ENCODE measurements at regions not wholly inside any gene's neighbourhood (a gene's known extent, or its start where the extent isn't known, plus 50 kb on each side); places are given as distances from the start of the nearest gene placed in this dataset.

DNA sequence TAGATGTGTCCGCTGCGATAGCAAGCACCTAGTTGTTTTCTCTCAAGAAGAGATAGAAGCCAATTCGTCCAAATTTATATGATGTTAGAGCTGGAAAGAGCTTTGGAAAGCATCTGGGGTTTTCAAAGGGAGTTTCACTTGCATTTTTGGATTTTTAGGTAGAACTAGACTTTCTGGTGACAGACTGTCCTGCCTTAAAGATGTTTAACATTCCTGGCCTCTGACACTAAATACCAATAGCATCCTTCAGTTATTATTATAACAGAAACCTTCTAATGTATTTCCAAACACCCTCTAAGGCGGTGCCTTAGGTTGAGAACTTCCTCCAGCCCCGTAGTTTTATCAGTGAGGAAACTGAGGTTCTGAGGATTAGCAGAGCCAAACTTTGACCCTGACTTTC, 305.3 kb downstream of the SATB1 start:
- H3K4me1 ChIP-seq: no peaks in the 10 kb centered on the region
- 66 to 70% methylated on average over 5 of the region's 5 CpGs for WGBS, 2 donors
- ATAC-seq (no peak), DNase-seq (no peak)
- intact Hi-C loops (cut with DNase I): no loop called here
- no peaks in the 10 kb centered on the region for H3K9me3 ChIP-seq
- H3K4me3 ChIP-seq: no peak overlapping the region
- no peaks in the 10 kb centered on the region for H3K36me3 ChIP-seq (replicated peaks in 1 of 2; ENCODE audit: insufficient read depth in 1 of 2, low read depth in 2 of 2)
- TF ChIP-seq, protein P1, sequence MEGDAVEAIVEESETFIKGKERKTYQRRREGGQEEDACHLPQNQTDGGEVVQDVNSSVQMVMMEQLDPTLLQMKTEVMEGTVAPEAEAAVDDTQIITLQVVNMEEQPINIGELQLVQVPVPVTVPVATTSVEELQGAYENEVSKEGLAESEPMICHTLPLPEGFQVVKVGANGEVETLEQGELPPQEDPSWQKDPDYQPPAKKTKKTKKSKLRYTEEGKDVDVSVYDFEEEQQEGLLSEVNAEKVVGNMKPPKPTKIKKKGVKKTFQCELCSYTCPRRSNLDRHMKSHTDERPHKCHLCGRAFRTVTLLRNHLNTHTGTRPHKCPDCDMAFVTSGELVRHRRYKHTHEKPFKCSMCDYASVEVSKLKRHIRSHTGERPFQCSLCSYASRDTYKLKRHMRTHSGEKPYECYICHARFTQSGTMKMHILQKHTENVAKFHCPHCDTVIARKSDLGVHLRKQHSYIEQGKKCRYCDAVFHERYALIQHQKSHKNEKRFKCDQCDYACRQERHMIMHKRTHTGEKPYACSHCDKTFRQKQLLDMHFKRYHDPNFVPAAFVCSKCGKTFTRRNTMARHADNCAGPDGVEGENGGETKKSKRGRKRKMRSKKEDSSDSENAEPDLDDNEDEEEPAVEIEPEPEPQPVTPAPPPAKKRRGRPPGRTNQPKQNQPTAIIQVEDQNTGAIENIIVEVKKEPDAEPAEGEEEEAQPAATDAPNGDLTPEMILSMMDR (IDR thresholded peaks at IDR 0.05): no peak
- TF ChIP-seq POLR2A (IDR thresholded peaks at IDR 0.05): no peak
- no peak overlapping the region for H3K27ac ChIP-seq
- no peaks in the 10 kb centered on the region for H3K27me3 ChIP-seq

DNA sequence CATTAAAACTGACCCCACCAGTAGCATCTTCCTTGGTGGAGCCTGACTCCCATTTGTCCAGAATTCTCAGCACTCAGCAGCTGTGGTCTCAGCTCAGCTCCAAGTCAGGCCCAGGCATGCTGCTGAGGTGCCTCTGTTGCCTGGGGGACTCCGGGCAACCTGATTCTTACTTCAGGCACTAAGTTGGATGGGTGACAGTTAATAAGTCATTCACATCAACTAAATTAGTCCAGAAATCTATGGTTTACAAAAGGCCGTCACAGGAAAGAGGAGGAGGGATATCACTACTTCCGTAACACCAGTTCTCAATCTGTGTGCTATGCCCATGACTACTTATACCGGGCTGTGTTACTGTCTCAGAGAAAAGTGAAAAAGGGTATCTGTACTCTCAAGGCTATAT, 310.2 kb downstream of the SATB1 start:
- TF ChIP-seq, protein P1 (IDR thresholded peaks at IDR 0.05): no peak
- no peak for TF ChIP-seq POLR2A (IDR thresholded peaks at IDR 0.05)
- 81 to 95% methylated on average over 4 of the region's 4 CpGs for WGBS, 2 donors
- ATAC-seq (no peak), DNase-seq (no peak)
- Histone ChIP-seq H3K9me3 (no peaks in the 10 kb centered on the region), H3K36me3 (replicated peaks in 1 of 2; ENCODE audit: insufficient read depth in 1 of 2, low read depth in 2 of 2) (no peaks in the 10 kb centered on the region), H3K4me1 (no peaks in the 10 kb centered on the region), H3K27me3 (no peaks in the 10 kb centered on the region), H3K4me3 (no peak overlapping the region), H3K27ac (no peak overlapping the region)
- intact Hi-C loops (cut with DNase I): no loop called here

GRCh38 chr3:18113417-18113816, 311.7 kb downstream of the SATB1 start:
- intact Hi-C loops (cut with DNase I): no loop called here
- 60 to 62% methylated on average over 4 of the region's 4 CpGs for WGBS, 2 donors

DNA sequence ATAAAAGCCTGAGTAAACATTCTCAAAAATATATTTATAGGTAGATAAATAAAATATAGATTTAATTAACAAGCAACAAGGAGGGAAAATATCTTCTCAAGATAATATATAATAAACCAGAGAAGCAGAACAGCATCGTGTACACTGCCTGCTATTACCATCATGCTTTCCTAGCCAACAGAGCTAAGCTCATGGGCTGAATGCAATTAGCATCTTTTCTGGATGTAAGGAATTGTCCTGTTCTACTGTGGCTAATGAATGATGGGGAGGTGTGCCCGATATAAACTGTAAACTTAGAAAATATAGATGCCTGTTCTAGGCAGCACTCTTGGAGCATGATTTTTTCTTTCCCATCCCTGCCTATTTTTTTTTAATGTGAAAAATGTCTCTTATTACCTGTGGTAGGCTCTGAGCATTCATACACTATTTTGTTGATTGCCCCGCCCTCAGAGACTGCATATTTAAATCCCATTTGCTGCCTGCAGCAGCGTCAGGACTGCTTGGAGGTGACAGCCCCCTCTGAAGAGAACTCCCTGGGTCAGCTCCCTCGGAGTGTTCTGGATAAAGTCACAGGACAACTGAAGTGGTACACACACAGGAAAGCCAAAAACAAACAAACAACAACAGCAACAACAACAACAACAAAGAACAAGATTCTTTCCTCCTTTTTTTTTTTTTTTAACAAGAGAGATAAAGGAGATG, 312.3 kb downstream of the SATB1 start:
- no peaks in the 10 kb centered on the region for H3K9me3 ChIP-seq
- no peak overlapping the region for H3K27ac ChIP-seq
- TF ChIP-seq, protein P1 (IDR thresholded peaks at IDR 0.05): no peak
- no peak for TF ChIP-seq POLR2A (IDR thresholded peaks at IDR 0.05)
- H3K4me1 ChIP-seq: no peaks in the 10 kb centered on the region
- H3K4me3 ChIP-seq: no peak overlapping the region
- intact Hi-C loops (cut with DNase I): no loop called here
- no peaks in the 10 kb centered on the region for H3K27me3 ChIP-seq
- no peaks in the 10 kb centered on the region for H3K36me3 ChIP-seq (replicated peaks in 1 of 2; ENCODE audit: insufficient read depth in 1 of 2, low read depth in 2 of 2)
- WGBS, 2 donors: 57 to 64% methylated on average over 5 of the region's 5 CpGs
- ATAC-seq (no peak), DNase-seq (no peak)

More at GRCh38 chr3:18113417-18113816, 311.7 kb downstream of the SATB1 start:
- Histone ChIP-seq H3K27ac (no peak overlapping the region), H3K4me3 (no peak overlapping the region), H3K36me3 (replicated peaks in 1 of 2; ENCODE audit: insufficient read depth in 1 of 2, low read depth in 2 of 2) (no peaks in the 10 kb centered on the region), H3K9me3 (no peaks in the 10 kb centered on the region), H3K4me1 (no peaks in the 10 kb centered on the region), H3K27me3 (no peaks in the 10 kb centered on the region)
- ATAC-seq (no peak), DNase-seq (no peak)
- TF ChIP-seq POLR2A (IDR thresholded peaks at IDR 0.05): no peak
- TF ChIP-seq, protein P1 (IDR thresholded peaks at IDR 0.05): no peak

GRCh38 chr3:18111796-18112232, 313.3 kb downstream of the SATB1 start:
- ATAC-seq (no peak), DNase-seq (no peak)
- intact Hi-C loops (cut with DNase I): no loop called here
- Histone ChIP-seq H3K4me1 (no peaks in the 10 kb centered on the region), H3K27ac (no peak overlapping the region), H3K4me3 (no peak overlapping the region), H3K9me3 (no peaks in the 10 kb centered on the region), H3K36me3 (replicated peaks in 1 of 2; ENCODE audit: insufficient read depth in 1 of 2, low read depth in 2 of 2) (no peaks in the 10 kb centered on the region), H3K27me3 (no peaks in the 10 kb centered on the region)
- WGBS, 2 donors: 35 to 41% methylated on average over 6 of the region's 6 CpGs
- TF ChIP-seq, protein P1 (IDR thresholded peaks at IDR 0.05): no peak
- no peak for TF ChIP-seq POLR2A (IDR thresholded peaks at IDR 0.05)
